CD14-positive monocyte (primary cell): ENCODE measurements at regions not wholly inside any gene's neighbourhood (a gene's known extent, or its start where the extent isn't known, plus 50 kb on each side); places are given as distances from the start of the nearest gene placed in this dataset.
A peak's percentile ranks its signal among the peaks of the same experiment; 100 is the strongest.

Experiments used
- DNase-seq, 3 donors: peaks; one replicate each; pipeline ENCODE4 v3.0.0-alpha.2; 2011 to 2022
- H2AFZ ChIP-seq: 2 replicates; pipeline ENCODE4 v1.6.0; 2012; ENCODE audit warnings: mild to moderate bottlenecking, low read depth, low read length, inconsistent platforms; ENCODE audit not compliant: insufficient read depth, poor library complexity, severe bottlenecking
- H3K27ac ChIP-seq, 2 donors: 1 replicate in 1 of 2; 2 replicates in 1 of 2; pipeline ENCODE4 v1.5.1; 2012 to 2013; ENCODE audit warnings: low read length in 2 of 2, control low read depth in 1 of 2, inconsistent platforms in 1 of 2, low read depth in 1 of 2, mild to moderate bottlenecking in 1 of 2
- H3K27me3 ChIP-seq, 2 donors: one replicate each; pipeline versions ENCODE4 v1.6.0 to v1.6.1; 2011 to 2013; ENCODE audit warnings: low read length in 2 of 2; ENCODE audit not compliant: control insufficient read depth in 2 of 2, insufficient read depth in 2 of 2
- H3K36me3 ChIP-seq, 2 donors: replicated peaks in 1 of 2; 1 replicate in 1 of 2; 2 replicates in 1 of 2; pipeline versions ENCODE4 v1.5.1 to v1.6.1; 2012 to 2013; ENCODE audit warnings: low read length in 2 of 2, control low read depth in 1 of 2, inconsistent platforms in 1 of 2, mild to moderate bottlenecking in 1 of 2; ENCODE audit not compliant: insufficient read depth in 2 of 2, control insufficient read depth in 1 of 2
- H3K4me1 ChIP-seq, 2 donors: 1 replicate in 1 of 2; 2 replicates in 1 of 2; pipeline versions ENCODE4 v1.5.1 to v1.6.1; 2012 to 2013; ENCODE audit warnings: low read length in 2 of 2, control low read depth in 1 of 2, inconsistent platforms in 1 of 2, mild to moderate bottlenecking in 1 of 2, moderate library complexity in 1 of 2; ENCODE audit not compliant: insufficient read depth in 2 of 2, control insufficient read depth in 1 of 2
- H3K4me2 ChIP-seq: replicated peaks from 2 replicates; pipeline ENCODE3; 2012; ENCODE audit warnings: low read length, moderate library complexity, mild to moderate bottlenecking; ENCODE audit not compliant: poor library complexity, severe bottlenecking; ENCODE audit errors: extremely low read depth
- H3K4me3 ChIP-seq, 3 experiments: fragments of 200-600 bp in 1 of 3; sonication (generic) in 1 of 3; replicated peaks in 1 of 3; 1 replicate in 2 of 3; 2 replicates in 1 of 3; pipeline ENCODE4 v1.5.1; 2011 to 2013; ENCODE audit warnings: low read length in 3 of 3, mild to moderate bottlenecking in 3 of 3, control low read depth in 2 of 3, low read depth in 2 of 3, inconsistent platforms in 1 of 3, moderate library complexity in 1 of 3
- H3K79me2 ChIP-seq: 2 replicates; pipeline ENCODE4 v1.6.0; 2012; ENCODE audit warnings: mild to moderate bottlenecking, control low read depth, inconsistent platforms, low read length, moderate library complexity; ENCODE audit not compliant: insufficient read depth
- H3K9ac ChIP-seq: 2 replicates; pipeline ENCODE4 v1.6.0; 2017; ENCODE audit warnings: low read length, mild to moderate bottlenecking; ENCODE audit not compliant: insufficient read depth, poor library complexity, severe bottlenecking
- H3K9me3 ChIP-seq, 2 donors: replicated peaks in 1 of 2; 1 replicate in 1 of 2; 2 replicates in 1 of 2; pipeline versions ENCODE4 v1.5.1 to v1.6.1; 2012 to 2013; ENCODE audit warnings: low read length in 2 of 2, control low read depth in 1 of 2; ENCODE audit not compliant: control insufficient read depth in 1 of 2, insufficient read depth in 1 of 2
- H4K20me1 ChIP-seq: 2 replicates; pipeline ENCODE4 v1.6.0; 2012; ENCODE audit warnings: mild to moderate bottlenecking, low read length, control low read depth, moderate library complexity; ENCODE audit not compliant: insufficient read depth
- H3K27ac Mint-ChIP-seq, 7 donors: one replicate each; pipeline ENCODE4 v1.8.0; 2020; ENCODE audit warnings: mild to moderate bottlenecking in 7 of 7, mixed read lengths in 7 of 7, moderate library complexity in 6 of 7, inconsistent platforms in 2 of 7
- H3K27me3 Mint-ChIP-seq, 3 donors: one replicate each; pipeline ENCODE4 v1.8.0; 2021 to 2022; ENCODE audit warnings: low read depth in 3 of 3, mild to moderate bottlenecking in 3 of 3, mixed read lengths in 3 of 3, moderate library complexity in 3 of 3, inconsistent platforms in 1 of 3
- H3K36me3 Mint-ChIP-seq, 2 donors: one replicate each; pipeline ENCODE4 v1.8.0; 2020; ENCODE audit warnings: mixed read lengths in 2 of 2, inconsistent platforms in 1 of 2, mild to moderate bottlenecking in 1 of 2
- H3K4me1 Mint-ChIP-seq: one replicate; pipeline ENCODE4 v1.8.0; 2020; ENCODE audit warnings: mild to moderate bottlenecking, mixed read lengths
- H3K4me3 Mint-ChIP-seq, 2 donors: one replicate each; pipeline ENCODE4 v1.8.0; 2020; ENCODE audit warnings: mild to moderate bottlenecking in 2 of 2, mixed read lengths in 2 of 2, moderate library complexity in 1 of 2
- H3K9me3 Mint-ChIP-seq, 7 donors: one replicate each; pipeline ENCODE4 v1.8.0; 2020 to 2022; ENCODE audit warnings: mixed read lengths in 7 of 7, mild to moderate bottlenecking in 6 of 7, moderate library complexity in 6 of 7, inconsistent platforms in 2 of 7
- CTCF ChIP-seq: fragments of 200-600 bp; IDR thresholded peaks from one replicate; pipeline ENCODE4 v1.8.0; 2022; ENCODE audit warnings: antibody characterized with exemption, mild to moderate bottlenecking
- WGBS: methylation state at CpG from one replicate; pipeline ENCODE4 v1.1.5; 2013; ENCODE audit warnings: missing lambda C conversion rate; ENCODE audit not compliant: insufficient coverage; 5-methylcytosine and 5-hydroxymethylcytosine counted together
- intact Hi-C, 2 donors: fragments of 100-400 bp; cut with micrococcal nuclease; formaldehyde crosslinking; loops; one replicate each; pipeline versions ENCODE4 v1.15.0 to v1.15.1; 2023

DNA sequence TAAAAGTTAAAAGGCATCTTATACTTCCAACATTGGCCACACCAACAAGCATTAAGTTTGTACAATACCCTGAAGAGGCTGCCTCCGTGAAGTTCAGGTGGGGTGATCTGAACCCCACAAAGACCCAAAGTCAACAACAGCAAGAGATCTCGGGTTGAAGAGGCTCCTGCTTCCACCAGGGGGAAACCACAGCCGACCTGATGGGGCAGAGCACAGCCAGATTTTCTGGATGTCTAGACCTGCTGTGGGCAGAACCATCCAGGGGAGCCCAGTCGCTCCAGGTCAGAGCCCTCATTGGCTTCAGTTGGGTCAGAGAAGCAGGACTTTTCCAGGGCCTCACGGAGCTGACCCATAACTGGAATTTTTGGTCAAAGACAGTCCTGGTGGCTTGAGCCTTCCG is 66.5 kb upstream of the ACKR3 start:
- 74% methylated on average over 6 of the region's 6 CpGs for whole genome bisulfite sequencing
- intact Hi-C loops: no loop called here
- peaks cover 0 to 9% (median 0%) of the 10 kb centered on the region in 7 donors for H3K9me3 Mint-ChIP-seq

DNA sequence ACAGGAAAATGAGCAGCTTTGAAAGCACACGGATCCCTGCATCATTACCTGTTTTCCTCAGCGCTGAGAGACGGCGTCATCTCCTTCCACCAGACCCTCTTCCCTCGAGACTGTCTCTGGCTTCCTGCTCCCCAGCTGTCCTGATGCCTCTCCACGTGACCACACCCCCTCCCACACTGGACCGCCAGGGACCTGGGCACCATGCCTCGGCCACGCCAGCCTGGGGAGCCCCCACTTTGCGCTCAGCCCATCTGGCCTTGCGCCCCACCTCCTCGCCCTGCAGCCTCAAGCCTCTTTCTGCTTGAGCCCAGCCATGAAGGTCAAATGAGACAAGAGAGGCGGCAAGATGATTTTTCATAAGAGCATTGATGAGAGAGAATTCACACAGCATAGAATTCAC is 66.0 kb upstream of the ACKR3 start:
- WGBS: 81% methylated on average over 12 of the region's 13 CpGs
- Mint-ChIP-seq H3K36me3 (no peaks in the 10 kb centered on the region), H3K4me3 (no peak overlapping the region), H3K27me3 (peaks cover 29 to 50% (median 30%) of the 10 kb centered on the region in 3 donors), H3K9me3 (peaks cover 0 to 9% (median 0%) of the 10 kb centered on the region in 7 donors), H3K27ac (peak overlapping the region in 2 of 7 donors; percentile 5 to 37), H3K4me1 (peaks cover 15% of the 10 kb centered on the region)
- Histone ChIP-seq H3K9me3 (no peaks in the 10 kb centered on the region), H2AFZ (no peak overlapping the region), H3K9ac (no peak overlapping the region), H3K79me2 (no peaks in the 10 kb centered on the region), H3K4me3 (no peak overlapping the region), H3K4me2 (no peak overlapping the region), H3K27me3 (peaks cover 26 to 35% of the 10 kb centered on the region in 2 donors), H3K27ac (no peak overlapping the region), H4K20me1 (no peaks in the 10 kb centered on the region), H3K36me3 (no peaks in the 10 kb centered on the region), H3K4me1 (peaks cover 3 to 10% of the 10 kb centered on the region in 2 donors)
- DNase-seq: no peak
- intact Hi-C loops: no loop called here
- TF ChIP-seq CTCF: no peak

More for the DNA sequence above, 66.5 kb upstream of the ACKR3 start:
- Mint-ChIP-seq H3K36me3 (no peaks in the 10 kb centered on the region), H3K27me3 (peaks cover 24 to 48% (median 27%) of the 10 kb centered on the region in 3 donors), H3K4me1 (peaks cover 16% of the 10 kb centered on the region), H3K4me3 (no peak overlapping the region), H3K27ac (no peak overlapping the region)
- TF ChIP-seq CTCF: peak; percentile 12
- Histone ChIP-seq H4K20me1 (no peaks in the 10 kb centered on the region), H3K9me3 (no peaks in the 10 kb centered on the region), H2AFZ (no peak overlapping the region), H3K27me3 (peaks cover 21 to 30% of the 10 kb centered on the region in 2 donors), H3K27ac (no peak overlapping the region), H3K79me2 (no peaks in the 10 kb centered on the region), H3K9ac (no peak overlapping the region), H3K4me3 (no peak overlapping the region), H3K4me1 (peaks cover 3 to 10% of the 10 kb centered on the region in 2 donors), H3K4me2 (no peak overlapping the region), H3K36me3 (no peaks in the 10 kb centered on the region)
- no peak for DNase-seq
